ENCODE measurements at regions not wholly inside any gene's neighbourhood (a gene's known extent, or its start where the extent isn't known, plus 50 kb on each side); places are given as distances from the start of the nearest gene placed in this dataset.

GRCh38 chr3:72401005-72401545 lies 447.2 kb downstream of the SHQ1 start:
- DNase-seq = no peak
- Histone ChIP-seq H3K9me2 (replicated peaks; ENCODE audit: insufficient read depth, low read length) (no peaks in the 10 kb centered on the region), H3K36me3 (replicated peaks; ENCODE audit: insufficient read depth, low read length) (no peaks in the 10 kb centered on the region), H3K9ac (ENCODE audit: low read length) (no peak overlapping the region), H3K27me3 (replicated peaks; ENCODE audit: insufficient read depth, low read length) (no peaks in the 10 kb centered on the region), H3K9me3 (replicated peaks; ENCODE audit: insufficient read depth, low read length) (no peaks in the 10 kb centered on the region), H3K4me1 (ENCODE audit: low read length) (no peaks in the 10 kb centered on the region), H3K27ac (ENCODE audit: low read length) (no peak overlapping the region), H2AFZ (ENCODE audit: low read length) (no peak overlapping the region), H4K20me1 (ENCODE audit: insufficient read depth, low read length) (peaks cover 12% of the 10 kb centered on the region; the same call in 1 of the 2 replicates), H3K4me3 (ENCODE audit: low read length) (no peak overlapping the region), H3F3A (ENCODE audit: insufficient read depth, low read length) (no peaks in the 10 kb centered on the region), H3K79me2 (ENCODE audit: low read length) (peaks cover 99% of the 10 kb centered on the region), H3K4me2 (ENCODE audit: low read depth, low read length) (no peak overlapping the region)
- no peak for TF ChIP-seq CTCF (IDR thresholded peaks at IDR 0.05; ENCODE audit: low read length)

GRCh38 chr3:72398781-72399180 lies 449.5 kb downstream of the SHQ1 start:
- no peak for TF ChIP-seq CTCF (IDR thresholded peaks at IDR 0.05; ENCODE audit: low read length)
- no peak for TF ChIP-seq EZH2phosphoT487 (IDR thresholded peaks at IDR 0.05; ENCODE audit: low read length)
- no peak for TF ChIP-seq EZH2 (optimal IDR thresholded peaks at IDR 0.05; ENCODE audit: low read depth, low read length)
- Histone ChIP-seq H4K20me1 (ENCODE audit: insufficient read depth, low read length) (peaks cover 12% of the 10 kb centered on the region; the same call in 1 of the 2 replicates), H3K79me2 (ENCODE audit: low read length) (peaks cover 99% of the 10 kb centered on the region)

GRCh38 chr3:72397586-72397985 lies 450.7 kb downstream of the SHQ1 start:
- no peaks in the 10 kb centered on the region for H3F3A ChIP-seq (ENCODE audit: insufficient read depth, low read length)
- no peak overlapping the region for H3K4me2 ChIP-seq (ENCODE audit: low read depth, low read length)
- peaks cover 12% of the 10 kb centered on the region; the same call in 1 of the 2 replicates for H4K20me1 ChIP-seq (ENCODE audit: insufficient read depth, low read length)
- H3K27me3 ChIP-seq (replicated peaks; ENCODE audit: insufficient read depth, low read length) = no peaks in the 10 kb centered on the region
- DNase-seq = no peak
- peaks cover 99% of the 10 kb centered on the region for H3K79me2 ChIP-seq (ENCODE audit: low read length)
- no peaks in the 10 kb centered on the region for H3K36me3 ChIP-seq (replicated peaks; ENCODE audit: insufficient read depth, low read length)
- no peak overlapping the region for H2AFZ ChIP-seq (ENCODE audit: low read length)
- H3K9me2 ChIP-seq (replicated peaks; ENCODE audit: insufficient read depth, low read length) = no peaks in the 10 kb centered on the region
- no peak overlapping the region for H3K27ac ChIP-seq (ENCODE audit: low read length)
- no peak overlapping the region for H3K4me3 ChIP-seq (ENCODE audit: low read length)
- no peaks in the 10 kb centered on the region for H3K9me3 ChIP-seq (replicated peaks; ENCODE audit: insufficient read depth, low read length)
- no peak for TF ChIP-seq EZH2 (optimal IDR thresholded peaks at IDR 0.05; ENCODE audit: low read depth, low read length)
- no peak for TF ChIP-seq CTCF (IDR thresholded peaks at IDR 0.05; ENCODE audit: low read length)
- no peak for TF ChIP-seq EZH2phosphoT487 (IDR thresholded peaks at IDR 0.05; ENCODE audit: low read length)
- no peaks in the 10 kb centered on the region for H3K4me1 ChIP-seq (ENCODE audit: low read length)
- H3K9ac ChIP-seq (ENCODE audit: low read length) = no peak overlapping the region

More at GRCh38 chr3:72398781-72399180, 449.5 kb downstream of the SHQ1 start:
- Histone ChIP-seq H3K27ac (ENCODE audit: low read length) (no peak overlapping the region), H2AFZ (ENCODE audit: low read length) (no peak overlapping the region), H3K9me3 (replicated peaks; ENCODE audit: insufficient read depth, low read length) (no peaks in the 10 kb centered on the region), H3K4me2 (ENCODE audit: low read depth, low read length) (no peak overlapping the region), H3K4me3 (ENCODE audit: low read length) (no peak overlapping the region), H3K27me3 (replicated peaks; ENCODE audit: insufficient read depth, low read length) (no peaks in the 10 kb centered on the region), H3F3A (ENCODE audit: insufficient read depth, low read length) (no peaks in the 10 kb centered on the region), H3K9me2 (replicated peaks; ENCODE audit: insufficient read depth, low read length) (no peaks in the 10 kb centered on the region), H3K36me3 (replicated peaks; ENCODE audit: insufficient read depth, low read length) (no peaks in the 10 kb centered on the region), H3K4me1 (ENCODE audit: low read length) (no peaks in the 10 kb centered on the region), H3K9ac (ENCODE audit: low read length) (no peak overlapping the region)
- DNase-seq = no peak
